H1 (cell line): ENCODE measurements at regions not wholly inside any gene's neighbourhood (a gene's known extent, or its start where the extent isn't known, plus 50 kb on each side); places are given as distances from the start of the nearest gene placed in this dataset.

ENCODE experiments used
- CTCF ChIA-PET: fragments of 300-600 bp; sonication (Branson Sonifier 250); formaldehyde crosslinking; loops from one replicate; lab custom pipeline; 2021; ENCODE audit not compliant: partially characterized antibody; lab: Charles Lee
- POLR2A ChIA-PET: fragments of 300-600 bp; sonication (Branson Sonifier 250); formaldehyde crosslinking; loops from one replicate; lab custom pipeline; 2021; ENCODE audit warnings: inconsistent platforms; ENCODE audit not compliant: partially characterized antibody; lab: Charles Lee
- DNase-seq, 2 experiments: peaks; one replicate each; pipeline versions ENCODE4 v3.0.0 to v3.0.0-alpha.2; 2010 to 2022; ENCODE audit warnings: low spot score in 2 of 2, low read depth in 1 of 2, mixed read lengths in 1 of 2
- FAIRE-seq: peaks from 2 replicates; lab custom pipeline; 2011; peaks lifted over from hg19 to GRCh38; lab: Jason Lieb, UNC
- H2AFZ ChIP-seq: 2 replicates; pipeline ENCODE4 v1.8.1; 2012; ENCODE audit warnings: low read length, inconsistent platforms
- H2AK5ac ChIP-seq: 2 replicates; pipeline ENCODE4 v1.6.1; 2013; ENCODE audit warnings: low read depth, low read length
- H2BK120ac ChIP-seq: replicated peaks from 2 replicates; pipeline ENCODE3; 2013; ENCODE audit warnings: low read depth, low read length, inconsistent platforms
- H2BK12ac ChIP-seq: 2 replicates; pipeline ENCODE4 v1.6.1; 2013; ENCODE audit warnings: low read depth, low read length
- H2BK15ac ChIP-seq: 2 replicates; pipeline ENCODE4 v1.6.1; 2013; ENCODE audit warnings: low read length
- H2BK20ac ChIP-seq: 2 replicates; pipeline ENCODE4 v1.6.1; 2013; ENCODE audit warnings: low read length
- H2BK5ac ChIP-seq: 2 replicates; pipeline ENCODE4 v1.6.1; 2013; ENCODE audit warnings: low read depth, low read length
- H3K14ac ChIP-seq: 2 replicates; pipeline ENCODE4 v1.6.1; 2013; ENCODE audit warnings: inconsistent platforms; ENCODE audit not compliant: insufficient read length
- H3K18ac ChIP-seq: 2 replicates; pipeline ENCODE4 v1.6.1; 2013; ENCODE audit warnings: low read length; ENCODE audit errors: extremely low read depth
- H3K23ac ChIP-seq: 2 replicates; pipeline ENCODE4 v1.6.1; 2013; ENCODE audit warnings: inconsistent platforms; ENCODE audit not compliant: insufficient read length
- H3K23me2 ChIP-seq: 2 replicates; pipeline ENCODE4 v1.6.1; 2013; ENCODE audit warnings: low read depth, low read length
- H3K27ac ChIP-seq: 2 replicates; pipeline ENCODE4 v1.6.1; 2011; ENCODE audit warnings: low read depth, low read length, inconsistent platforms
- H3K27me3 ChIP-seq, 4 experiments: replicated peaks in 1 of 4; 1 replicate in 1 of 4; 2 replicates in 3 of 4; pipeline versions ENCODE4 v1.6.1 to v1.8.1; 2011 to 2013; ENCODE audit warnings: low read length in 3 of 4, mild to moderate bottlenecking in 3 of 4, inconsistent platforms in 2 of 4, mixed read lengths in 2 of 4, moderate library complexity in 1 of 4; ENCODE audit not compliant: control insufficient read depth in 3 of 4, insufficient read depth in 3 of 4; ENCODE audit errors: extremely low read depth in 1 of 4
- H3K36me3 ChIP-seq, 4 experiments: 2 replicates each; pipeline versions ENCODE4 v1.6.1 to v1.8.1; 2011 to 2013; ENCODE audit warnings: mild to moderate bottlenecking in 4 of 4, low read length in 3 of 4, moderate library complexity in 2 of 4, control low read depth in 1 of 4, inconsistent platforms in 1 of 4; ENCODE audit not compliant: insufficient read depth in 4 of 4, control insufficient read depth in 2 of 4
- H3K4ac ChIP-seq: replicated peaks from 2 replicates; pipeline ENCODE3; 2013; ENCODE audit warnings: low read length, low read depth, mixed read lengths, inconsistent platforms; ENCODE audit not compliant: insufficient read length
- H3K4me1 ChIP-seq, 4 experiments: replicated peaks in 1 of 4; 1 replicate in 1 of 4; 2 replicates in 3 of 4; pipeline versions ENCODE4 v1.6.1 to v1.8.1; 2011 to 2013; ENCODE audit warnings: low read length in 3 of 4, inconsistent platforms in 2 of 4, mixed read lengths in 1 of 4; ENCODE audit not compliant: insufficient read depth in 4 of 4, control insufficient read depth in 3 of 4
- H3K4me2 ChIP-seq, 2 experiments: 2 replicates each; pipeline versions ENCODE4 v1.6.1 to v1.8.1; 2011 to 2013; ENCODE audit warnings: low read depth in 2 of 2, low read length in 2 of 2, control low read depth in 1 of 2, inconsistent platforms in 1 of 2, mild to moderate bottlenecking in 1 of 2; ENCODE audit not compliant: insufficient read depth in 1 of 2
- H3K4me3 ChIP-seq, 4 experiments: fragments of 200-600, 300-600 bp in 1 of 4; sonication (generic), shearing (Covaris generic), sonication (Bioruptor Twin) in 1 of 4; 2 replicates each; pipeline versions ENCODE4 v1.5.1 to v1.8.1; 2011 to 2016; ENCODE audit warnings: low read length in 4 of 4, low read depth in 3 of 4, control low read depth in 2 of 4, inconsistent platforms in 2 of 4, mild to moderate bottlenecking in 2 of 4, mixed read lengths in 1 of 4, moderate library complexity in 1 of 4; ENCODE audit not compliant: insufficient read depth in 2 of 4; ENCODE audit errors: extremely low read depth in 1 of 4
- H3K56ac ChIP-seq: replicated peaks from 2 replicates; pipeline ENCODE3; 2013; ENCODE audit warnings: low read depth, mild to moderate bottlenecking, mixed read lengths, low read length, inconsistent platforms; ENCODE audit not compliant: insufficient read length
- H3K79me1 ChIP-seq: 2 replicates; pipeline ENCODE4 v1.6.1; 2013; ENCODE audit warnings: low read depth, low read length, control low read depth
- H3K79me2 ChIP-seq, 2 experiments: 2 replicates each; pipeline versions ENCODE4 v1.6.1 to v1.8.1; 2012 to 2013; ENCODE audit warnings: low read length in 2 of 2, mild to moderate bottlenecking in 2 of 2, inconsistent platforms in 1 of 2; ENCODE audit not compliant: insufficient read depth in 2 of 2, control insufficient read depth in 1 of 2
- H3K9ac ChIP-seq, 4 experiments: replicated peaks in 1 of 4; 1 replicate in 1 of 4; 2 replicates in 3 of 4; pipeline versions ENCODE4 v1.6.1 to v1.8.1; 2011 to 2013; ENCODE audit warnings: low read depth in 3 of 4, low read length in 3 of 4, control low read depth in 2 of 4, mild to moderate bottlenecking in 2 of 4, moderate library complexity in 2 of 4, inconsistent platforms in 1 of 4; ENCODE audit errors: extremely low read depth in 1 of 4
- H3K9me3 ChIP-seq, 2 experiments: 2 replicates each; pipeline versions ENCODE4 v1.6.1 to v1.8.1; 2012 to 2013; ENCODE audit warnings: mild to moderate bottlenecking in 2 of 2, moderate library complexity in 2 of 2, control low read depth in 1 of 2, inconsistent platforms in 1 of 2, low read depth in 1 of 2, low read length in 1 of 2, mixed read lengths in 1 of 2; ENCODE audit not compliant: insufficient read depth in 2 of 2
- H4K20me1 ChIP-seq, 2 experiments: replicated peaks in 1 of 2; 2 replicates each; pipeline versions ENCODE3 to v1.8.1; 2011 to 2013; ENCODE audit warnings: inconsistent platforms in 2 of 2, low read length in 2 of 2, mild to moderate bottlenecking in 1 of 2; ENCODE audit not compliant: insufficient read depth in 2 of 2, control insufficient read depth in 1 of 2
- H4K5ac ChIP-seq: 2 replicates; pipeline ENCODE4 v1.6.1; 2013; ENCODE audit warnings: low read length, low read depth, mixed read lengths, inconsistent platforms; ENCODE audit not compliant: insufficient read length
- H4K8ac ChIP-seq: 2 replicates; pipeline ENCODE4 v1.8.0; 2013; ENCODE audit warnings: mild to moderate bottlenecking, moderate library complexity, low read length, inconsistent platforms; ENCODE audit not compliant: insufficient read depth; ENCODE audit errors: extremely low read depth
- H4K91ac ChIP-seq: replicated peaks from 2 replicates; pipeline ENCODE3; 2013; ENCODE audit warnings: low read length, mixed read lengths, inconsistent platforms; ENCODE audit not compliant: insufficient read length
- CHD1 ChIP-seq: IDR thresholded peaks from 2 replicates; pipeline ENCODE4 v1.6.1; 2012; ENCODE audit warnings: low read depth, low read length, improper control_type of control experiment
- EZH2 ChIP-seq: fragments of 200-600 bp; sonication (generic); IDR thresholded peaks from 2 replicates; pipeline ENCODE4 v1.7.1; 2012; ENCODE audit warnings: low read depth, mild to moderate bottlenecking, moderate library complexity, low read length, inconsistent platforms; ENCODE audit not compliant: severe bottlenecking
- HDAC2 ChIP-seq, 2 experiments: fragments of 300-600 bp in 1 of 2; sonication (generic) in 1 of 2; IDR thresholded peaks; 2 replicates each; pipeline ENCODE4 v1.6.1; 2011 to 2012; ENCODE audit warnings: low read depth in 2 of 2, low read length in 2 of 2, mild to moderate bottlenecking in 2 of 2, moderate library complexity in 2 of 2, borderline replicate concordance in 1 of 2, inconsistent platforms in 1 of 2
- MAFK ChIP-seq: IDR thresholded peaks from 2 replicates; pipeline ENCODE4 v1.6.1; 2012; ENCODE audit warnings: low read depth, mild to moderate bottlenecking, improper control_type of control experiment, low read length
- POLR2A ChIP-seq, 2 experiments: IDR thresholded peaks; 1 replicate in 1 of 2; 2 replicates in 1 of 2; pipeline ENCODE4 v1.6.1; 2011; ENCODE audit warnings: low read depth in 2 of 2, low read length in 2 of 2, mild to moderate bottlenecking in 2 of 2; ENCODE audit errors: control extremely low read depth in 1 of 2
- POLR2AphosphoS5 ChIP-seq: IDR thresholded peaks from 2 replicates; pipeline ENCODE4 v1.6.1; 2011; ENCODE audit warnings: low read depth, low read length
- RBBP5 ChIP-seq: IDR thresholded peaks from 2 replicates; pipeline ENCODE4 v1.7.1; 2012; ENCODE audit warnings: low read depth, mild to moderate bottlenecking, inconsistent platforms, low read length, moderate library complexity, borderline replicate concordance
- SP2 ChIP-seq: IDR thresholded peaks from 2 replicates; pipeline ENCODE4 v1.6.1; 2012; ENCODE audit warnings: mild to moderate bottlenecking, low read length, inconsistent platforms
- SP4 ChIP-seq: IDR thresholded peaks from 2 replicates; pipeline ENCODE4 v1.6.1; 2012; ENCODE audit warnings: low read length, inconsistent platforms
- WGBS, 2 experiments: shearing (Covaris generic) in 1 of 2; methylation state at CpG; one replicate each; pipeline versions ENCODE4 v1.1.6 to v1.1.7; 2013 to 2015; ENCODE audit warnings: low lambda C conversion rate in 2 of 2, mixed read lengths in 2 of 2, inconsistent platforms in 1 of 2, low coverage in 1 of 2, missing lambda C conversion rate in 1 of 2; ENCODE audit not compliant: insufficient replicate concordance in 2 of 2, insufficient coverage in 1 of 2, insufficient read length in 1 of 2; ENCODE audit errors: extremely low coverage in 1 of 2, missing lambda C conversion rate in 1 of 2; 5-methylcytosine and 5-hydroxymethylcytosine counted together

DNA sequence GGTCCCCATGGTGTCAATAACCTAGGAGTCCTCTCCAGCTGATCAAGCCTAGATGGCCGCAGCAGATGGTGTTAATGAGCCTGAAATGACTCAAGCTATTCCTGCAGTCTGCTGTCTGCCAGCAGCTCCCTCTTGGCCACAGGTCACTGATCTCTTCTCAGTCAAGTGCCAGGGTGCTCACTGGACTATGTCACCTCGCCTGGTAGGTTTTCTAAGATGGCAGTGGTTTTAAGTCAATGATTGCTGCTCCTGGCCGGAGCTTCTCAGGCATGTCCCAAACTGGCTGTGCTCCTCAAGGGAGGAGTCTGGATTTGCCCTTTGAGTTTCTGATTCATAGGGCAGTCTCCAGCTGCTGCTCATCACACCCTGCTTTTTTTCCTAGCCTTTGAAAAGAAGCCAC is 58.6 kb upstream of the SHISA6 start:
- Histone ChIP-seq H3K27me3 (no peaks in the 10 kb centered on the region), H3K79me1 (no peaks in the 10 kb centered on the region), H3K14ac (no peak overlapping the region), H3K27ac (no peak overlapping the region), H2BK15ac (no peak overlapping the region), H3K4me2 (no peak overlapping the region), H3K4me3 (no peak overlapping the region), H3K56ac (no peak overlapping the region), H3K9me3 (no peaks in the 10 kb centered on the region), H2AK5ac (no peak overlapping the region), H3K9ac (no peak overlapping the region), H3K36me3 (no peaks in the 10 kb centered on the region), H2BK20ac (no peak overlapping the region), H3K23ac (no peak overlapping the region), H3K18ac (no peak overlapping the region), H4K91ac (no peak overlapping the region), H4K8ac (no peak overlapping the region), H3K79me2 (no peaks in the 10 kb centered on the region), H4K5ac (no peak overlapping the region), H4K20me1 (no peaks in the 10 kb centered on the region), H2BK5ac (no peak overlapping the region), H2BK120ac (no peak overlapping the region), H2BK12ac (no peak overlapping the region), H3K23me2 (no peaks in the 10 kb centered on the region), H3K4me1 (no peaks in the 10 kb centered on the region), H2AFZ (no peak overlapping the region; the same call in 1 of the 2 replicates), H3K4ac (no peak overlapping the region)
- POLR2A ChIA-PET = no interaction called here
- no peak for TF ChIP-seq CHD1
- no peak for TF ChIP-seq MAFK
- no peak for TF ChIP-seq POLR2AphosphoS5
- no peak for TF ChIP-seq SP2
- TF ChIP-seq POLR2A (IDR thresholded peaks at IDR 0.05; ENCODE audit: control extremely low read depth in 1 of 2, low read depth in 2 of 2, low read length in 2 of 2) = no peak
- no peak for TF ChIP-seq EZH2
- TF ChIP-seq SP4 = no peak
- no peak for TF ChIP-seq RBBP5
- TF ChIP-seq HDAC2 (IDR thresholded peaks at IDR 0.05; ENCODE audit: borderline replicate concordance in 1 of 2, low read depth in 2 of 2, low read length in 2 of 2) = no peak
- FAIRE-seq (no peak), DNase-seq (no peak)
- 82% methylated on average over 3 of the region's 3 CpGs; no CpG with 5 or more reads in 1 of the 2 experiments for WGBS, 2 experiments
- CTCF ChIA-PET = interaction anchor here (0.6 to 1.3 kb wide), 3 partner anchors 19 to 304 kb away, joined by 3 read pairs; no protein-coding TSS in a partner anchor
